VCaP (cell line): ENCODE measurements at regions not wholly inside any gene's neighbourhood (a gene's known extent, or its start where the extent isn't known, plus 50 kb on each side); places are given as distances from the start of the nearest gene placed in this dataset.

Experiments
- H3K27ac ChIP-seq: fragments of 450-650 bp; 2 replicates; pipeline ENCODE4 v1.5.1; 2017
- TF ChIP-seq, protein P1 (sequence below): fragments of 450-650 bp; conservative IDR thresholded peaks from 2 replicates; pipeline ENCODE4 v1.5.1; 2017; ENCODE audit warnings: mild to moderate bottlenecking, moderate library complexity

DNA sequence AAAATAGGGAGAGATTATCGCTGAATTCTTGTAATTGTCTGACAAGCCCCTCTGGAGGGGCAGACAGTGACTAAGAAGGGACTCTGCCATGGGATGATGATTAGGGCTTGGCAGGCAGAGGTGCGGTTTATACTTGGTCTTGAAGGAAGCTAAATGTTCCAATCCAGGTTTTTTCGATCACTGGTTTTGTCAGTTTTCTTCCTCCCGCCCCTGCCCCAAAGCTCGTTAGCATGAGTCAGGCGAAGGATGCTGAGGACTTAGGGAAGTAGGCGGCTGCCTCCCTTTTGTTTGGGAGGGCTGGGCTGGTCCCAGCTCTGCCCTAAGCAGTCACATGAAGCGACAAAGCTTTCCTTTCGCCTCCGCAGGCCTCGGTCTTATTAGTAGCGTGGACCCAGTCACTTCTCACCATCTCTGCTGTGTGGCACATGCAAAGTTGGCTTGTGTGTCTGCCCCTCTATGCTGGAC lies 314.2 kb downstream of the CDC5L start:
- TF ChIP-seq, protein P1, sequence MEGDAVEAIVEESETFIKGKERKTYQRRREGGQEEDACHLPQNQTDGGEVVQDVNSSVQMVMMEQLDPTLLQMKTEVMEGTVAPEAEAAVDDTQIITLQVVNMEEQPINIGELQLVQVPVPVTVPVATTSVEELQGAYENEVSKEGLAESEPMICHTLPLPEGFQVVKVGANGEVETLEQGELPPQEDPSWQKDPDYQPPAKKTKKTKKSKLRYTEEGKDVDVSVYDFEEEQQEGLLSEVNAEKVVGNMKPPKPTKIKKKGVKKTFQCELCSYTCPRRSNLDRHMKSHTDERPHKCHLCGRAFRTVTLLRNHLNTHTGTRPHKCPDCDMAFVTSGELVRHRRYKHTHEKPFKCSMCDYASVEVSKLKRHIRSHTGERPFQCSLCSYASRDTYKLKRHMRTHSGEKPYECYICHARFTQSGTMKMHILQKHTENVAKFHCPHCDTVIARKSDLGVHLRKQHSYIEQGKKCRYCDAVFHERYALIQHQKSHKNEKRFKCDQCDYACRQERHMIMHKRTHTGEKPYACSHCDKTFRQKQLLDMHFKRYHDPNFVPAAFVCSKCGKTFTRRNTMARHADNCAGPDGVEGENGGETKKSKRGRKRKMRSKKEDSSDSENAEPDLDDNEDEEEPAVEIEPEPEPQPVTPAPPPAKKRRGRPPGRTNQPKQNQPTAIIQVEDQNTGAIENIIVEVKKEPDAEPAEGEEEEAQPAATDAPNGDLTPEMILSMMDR: no peak
- H3K27ac ChIP-seq: no peak overlapping the region

GRCh38 chr6:44702292-44702691 lies 314.8 kb downstream of the CDC5L start:
- H3K27ac ChIP-seq: no peak overlapping the region
- TF ChIP-seq, protein P1: no peak

DNA sequence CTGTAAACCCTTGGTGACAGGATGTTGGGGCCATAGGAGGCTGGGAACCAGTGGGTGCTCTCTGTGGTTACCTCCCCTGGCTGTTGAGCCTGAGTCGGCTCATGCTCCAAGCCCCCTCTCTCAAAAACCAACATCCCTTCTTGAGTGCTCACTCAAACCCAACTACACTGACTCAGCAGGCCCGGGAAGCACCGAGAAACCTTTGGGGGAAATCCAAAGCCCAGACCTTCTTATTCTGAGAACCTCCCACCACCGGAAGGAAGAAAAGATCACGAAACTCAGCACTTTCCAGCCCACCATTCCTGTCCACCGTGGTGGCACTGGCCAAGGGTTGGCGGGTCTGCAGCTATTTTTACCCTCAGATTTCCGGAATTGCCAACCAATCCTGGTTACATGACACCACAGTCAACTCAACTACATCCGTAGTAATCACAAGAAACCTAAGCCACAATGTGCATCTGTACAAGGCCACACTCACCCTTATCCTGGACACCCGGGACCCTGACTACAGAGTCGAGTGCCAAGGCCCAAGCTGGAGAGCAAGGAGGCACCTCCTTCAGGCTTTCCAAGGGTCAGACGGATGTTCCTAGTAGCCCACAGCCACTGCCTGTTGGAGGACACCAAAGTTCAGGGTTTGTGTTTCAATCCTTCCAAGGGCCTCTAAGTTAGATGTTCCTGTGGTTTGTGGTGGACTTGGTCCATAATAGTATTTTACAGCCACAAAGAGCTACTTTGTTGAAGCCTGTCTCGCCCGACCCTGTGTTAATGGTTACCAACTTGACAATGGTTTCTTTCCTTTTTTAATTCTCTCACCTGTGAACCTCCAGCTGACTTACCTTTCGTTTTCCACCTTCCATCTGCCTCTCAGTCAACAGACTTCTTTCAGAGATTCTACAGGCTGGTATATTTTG lies 317.0 kb downstream of the CDC5L start:
- no peak overlapping the region for H3K27ac ChIP-seq
- TF ChIP-seq, protein P1: no peak

- TF ChIP-seq, protein P1: no peak
Observed at GRCh38 chr6:44705596-44705995, 318.1 kb downstream of the CDC5L start.

GRCh38 chr6:44706011-44706410 lies 318.5 kb downstream of the CDC5L start:
- TF ChIP-seq, protein P1: no peak
- H3K27ac ChIP-seq: no peak overlapping the region

More at GRCh38 chr6:44705596-44705995, 318.1 kb downstream of the CDC5L start:
- H3K27ac ChIP-seq: no peak overlapping the region

- TF ChIP-seq, protein P1: no peak
- H3K27ac ChIP-seq: no peak overlapping the region
Observed at GRCh38 chr6:44708208-44708607, 320.7 kb downstream of the CDC5L start.

DNA sequence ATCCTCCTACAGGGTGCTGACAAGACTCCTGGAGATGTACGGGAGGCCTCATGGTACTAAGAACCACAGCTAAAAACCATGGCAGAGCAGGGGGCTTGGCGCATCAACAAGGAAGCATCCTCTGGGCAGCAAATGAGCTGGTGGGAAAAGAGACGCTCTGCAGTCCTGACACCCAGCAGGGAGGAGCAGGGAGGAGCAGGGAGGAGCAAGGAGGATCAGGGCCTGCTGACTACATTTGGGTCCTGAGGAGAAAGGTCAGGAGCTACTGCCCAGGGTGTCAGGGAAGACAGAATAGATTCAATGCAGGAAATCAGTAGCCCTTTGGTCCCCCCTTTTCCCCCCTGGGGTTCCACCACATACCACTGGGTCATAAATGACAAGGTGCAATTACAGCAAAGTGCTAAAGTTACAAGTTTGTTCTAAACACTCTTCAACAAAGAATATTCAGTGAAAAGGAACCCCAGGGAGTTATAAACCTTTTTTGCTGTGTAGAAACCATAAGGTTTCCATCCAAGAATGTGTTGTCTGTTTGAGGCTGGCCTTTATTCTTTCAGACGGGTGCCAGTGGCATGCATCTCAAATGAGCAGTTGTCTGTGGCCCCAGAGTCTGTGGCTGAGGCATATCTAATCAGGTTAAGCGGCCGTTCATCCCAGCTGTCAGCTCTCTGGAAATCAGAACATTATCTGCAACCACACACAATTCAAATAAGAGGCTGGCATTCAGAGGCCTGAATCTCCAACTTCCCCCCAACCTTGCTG lies 325.0 kb downstream of the CDC5L start:
- H3K27ac ChIP-seq: no peak overlapping the region
- TF ChIP-seq, protein P1: no peak
